Aorta (tissue), 5 donors: ENCODE measurements at regions not wholly inside any gene's neighbourhood (a gene's known extent, or its start where the extent isn't known, plus 50 kb on each side); places are given as distances from the start of the nearest gene placed in this dataset.
"Not testable (repeated sequence)": the region's sequence is repeated elsewhere in the genome, so short reads cannot be mapped to it uniquely, and the experiment has no call there.

Source experiments
- ATAC-seq: fragments of 200-7000 bp; cut with Tn5 transposase; one replicate; pipeline ENCODE4 v1.9.1; 2022; ENCODE audit warnings: moderate library complexity; ENCODE audit not compliant: low FRiP score
- DNase-seq, 2 donors: peaks; one replicate each; pipeline ENCODE4 v3.0.0-alpha.2; 2020
- H3K27ac ChIP-seq, 2 donors: one replicate each; pipeline ENCODE4 v1.5.1; 2013; ENCODE audit warnings: low read length in 2 of 2, mild to moderate bottlenecking in 2 of 2, moderate library complexity in 2 of 2, control low read depth in 1 of 2, inconsistent platforms in 1 of 2, low read depth in 1 of 2
- H3K27me3 ChIP-seq, 2 donors: one replicate each; pipeline ENCODE4 v1.6.1; 2013; ENCODE audit warnings: control low read depth in 1 of 2, low read length in 1 of 2, mild to moderate bottlenecking in 1 of 2, moderate library complexity in 1 of 2; ENCODE audit not compliant: insufficient read depth in 2 of 2, control insufficient read depth in 1 of 2
- H3K36me3 ChIP-seq, 2 donors: one replicate each; pipeline ENCODE4 v1.6.1; 2013; ENCODE audit warnings: control low read depth in 1 of 2, low read length in 1 of 2, mild to moderate bottlenecking in 1 of 2; ENCODE audit not compliant: insufficient read depth in 2 of 2, control insufficient read depth in 1 of 2
- H3K4me1 ChIP-seq, 2 donors: one replicate each; pipeline ENCODE4 v1.6.1; 2013; ENCODE audit warnings: low read length in 2 of 2, control low read depth in 1 of 2, mild to moderate bottlenecking in 1 of 2, moderate library complexity in 1 of 2; ENCODE audit not compliant: insufficient read depth in 2 of 2, control insufficient read depth in 1 of 2
- H3K4me3 ChIP-seq, 2 donors: one replicate each; pipeline ENCODE4 v1.5.1; 2013; ENCODE audit warnings: low read length in 2 of 2, control low read depth in 1 of 2, mild to moderate bottlenecking in 1 of 2
- H3K9me3 ChIP-seq: one replicate; pipeline ENCODE4 v1.6.1; 2013; ENCODE audit warnings: mild to moderate bottlenecking, low read length; ENCODE audit not compliant: control insufficient read depth
- WGBS, 2 donors: extraction: QIAGEN DNeasy Blood & Tissue Kit; methylation state at CpG; one replicate each; pipeline ENCODE4 v1.1.7; 2013; 5-methylcytosine and 5-hydroxymethylcytosine counted together
- intact Hi-C, 2 donors: fragments of 100-400 bp; cut with DNase I; formaldehyde crosslinking; loops; one replicate each; pipeline versions ENCODE4 v1.14.2 to v1.15.0; 2022
- donor health status: healthy with polysubstance abuse.
- donor health status: Bipolar disorder and iron deficiency.
- donor health status: DM: no; HTN: no; CAD: no.
- donor health status: DM: no; HTN: no; CAD: no.
- donor health status: DM: yes; HTN: yes; CAD: no.

- intact Hi-C loops: loop anchor here in 1 of 2 donors (5.0 kb wide), 1 partner anchor 63 kb away; the partner anchor contains the start of gene BMAL1
- H3K27ac ChIP-seq: no peak overlapping the region
- DNase-seq (no peak), ATAC-seq (no peak)
- H3K9me3 ChIP-seq: no peaks in the 10 kb centered on the region
- H3K4me3 ChIP-seq: no peak overlapping the region
- H3K4me1 ChIP-seq: no peaks in the 10 kb centered on the region
- H3K36me3 ChIP-seq: no peaks in the 10 kb centered on the region
- H3K27me3 ChIP-seq: no peaks in the 10 kb centered on the region
- 17 to 20% methylated on average over 5 of the region's 5 CpGs for WGBS, 2 donors
Observed at GRCh38 chr11:13214276-13214675, 63.3 kb upstream of the BMAL1 start.

- Histone ChIP-seq H3K4me3 (no peak overlapping the region), H3K9me3 (no peaks in the 10 kb centered on the region), H3K36me3 (no peaks in the 10 kb centered on the region), H3K27ac (no peak overlapping the region), H3K27me3 (no peaks in the 10 kb centered on the region), H3K4me1 (no peaks in the 10 kb centered on the region)
- intact Hi-C loops: no loop called here
- ATAC-seq (no peak), DNase-seq (no peak)
- WGBS, 2 donors: 96 to 98% methylated on average over 4 of the region's 4 CpGs
Observed at GRCh38 chr11:13215149-13215548, 62.4 kb upstream of the BMAL1 start.

GRCh38 chr11:13216019-13216710 is 61.4 kb upstream of the BMAL1 start:
- Histone ChIP-seq H3K4me1 (no peaks in the 10 kb centered on the region), H3K36me3 (no peaks in the 10 kb centered on the region), H3K4me3 (no peak overlapping the region), H3K9me3 (no peaks in the 10 kb centered on the region), H3K27ac (no peak overlapping the region), H3K27me3 (no peaks in the 10 kb centered on the region)
- ATAC-seq: peak; percentile 46
- intact Hi-C loops: no loop called here
- DNase-seq: peak; percentile 81 to 83
- 50 to 52% methylated on average over 8 of the region's 8 CpGs for WGBS, 2 donors

GRCh38 chr11:13216711-13217075 is 60.9 kb upstream of the BMAL1 start:
- Histone ChIP-seq H3K4me3 (no peak overlapping the region), H3K9me3 (no peaks in the 10 kb centered on the region), H3K36me3 (no peaks in the 10 kb centered on the region), H3K4me1 (no peaks in the 10 kb centered on the region), H3K27ac (no peak overlapping the region), H3K27me3 (no peaks in the 10 kb centered on the region)
- ATAC-seq (no peak), DNase-seq (no peak)
- intact Hi-C loops: no loop called here
- WGBS, 2 donors: 77 to 84% methylated on average over 3 of the region's 3 CpGs

GRCh38 chr11:13218685-13219084 is 58.9 kb upstream of the BMAL1 start:
- intact Hi-C loops, H3K9me3 ChIP-seq, H3K36me3 ChIP-seq, H3K4me3 ChIP-seq, ATAC-seq, DNase-seq, H3K4me1 ChIP-seq, H3K27me3 ChIP-seq, H3K27ac ChIP-seq: not testable (repeated sequence)
- WGBS, 2 donors: 92 to 97% methylated on average over 1 of the region's 1 CpG

GRCh38 chr11:13220148-13220547 is 57.4 kb upstream of the BMAL1 start:
- H3K27me3 ChIP-seq: no peaks in the 10 kb centered on the region
- no peak for ATAC-seq
- 76 to 84% methylated on average over 3 of the region's 3 CpGs for WGBS, 2 donors

GRCh38 chr11:13221722-13222121 is 55.9 kb upstream of the BMAL1 start:
- Histone ChIP-seq H3K27me3 (no peaks in the 10 kb centered on the region), H3K4me1 (no peaks in the 10 kb centered on the region), H3K27ac (no peak overlapping the region), H3K9me3 (no peaks in the 10 kb centered on the region), H3K4me3 (no peak overlapping the region), H3K36me3 (no peaks in the 10 kb centered on the region)
- no peak for DNase-seq
- WGBS, 2 donors: 93 to 94% methylated on average over 4 of the region's 4 CpGs
- intact Hi-C loops: no loop called here
- ATAC-seq: no peak

More at GRCh38 chr11:13220148-13220547, 57.4 kb upstream of the BMAL1 start:
- Histone ChIP-seq H3K4me1 (no peaks in the 10 kb centered on the region), H3K36me3 (no peaks in the 10 kb centered on the region), H3K4me3 (no peak overlapping the region), H3K27ac (no peak overlapping the region), H3K9me3 (no peaks in the 10 kb centered on the region)
- no peak for DNase-seq
- intact Hi-C loops: no loop called here

- DNase-seq (no peak), ATAC-seq (no peak)
- intact Hi-C loops: no loop called here
- H3K27ac ChIP-seq: no peak overlapping the region
- 75 to 84% methylated on average over 3 of the region's 3 CpGs for WGBS, 2 donors
- no peaks in the 10 kb centered on the region for H3K4me1 ChIP-seq
- H3K27me3 ChIP-seq: no peaks in the 10 kb centered on the region
- H3K4me3 ChIP-seq: no peak overlapping the region
- no peaks in the 10 kb centered on the region for H3K36me3 ChIP-seq
- no peaks in the 10 kb centered on the region for H3K9me3 ChIP-seq
Observed at GRCh38 chr11:13222285-13222684, 55.3 kb upstream of the BMAL1 start.

- no peak for ATAC-seq
- Histone ChIP-seq H3K27ac (no peak overlapping the region), H3K9me3 (no peaks in the 10 kb centered on the region), H3K36me3 (no peaks in the 10 kb centered on the region), H3K4me1 (no peaks in the 10 kb centered on the region), H3K27me3 (no peaks in the 10 kb centered on the region), H3K4me3 (no peak overlapping the region)
- no peak for DNase-seq
- 59 to 63% methylated on average over 5 of the region's 5 CpGs for WGBS, 2 donors
- intact Hi-C loops: no loop called here
Observed at GRCh38 chr11:13223112-13223511, 54.5 kb upstream of the BMAL1 start.
